Muscle layer of duodenum (tissue), 2 donors: ENCODE measurements at regions not wholly inside any gene's neighbourhood (a gene's known extent, or its start where the extent isn't known, plus 50 kb on each side); places are given as distances from the start of the nearest gene placed in this dataset.

Experiments
- H3K27ac ChIP-seq: one replicate; pipeline ENCODE4 v1.7.0; 2013; ENCODE audit warnings: mild to moderate bottlenecking, low read length
- H3K27me3 ChIP-seq: one replicate; pipeline ENCODE4 v1.7.0; 2013; ENCODE audit warnings: low read depth, mild to moderate bottlenecking, control low read depth, low read length
- H3K36me3 ChIP-seq, 2 donors: one replicate each; pipeline ENCODE4 v1.7.0; 2013; ENCODE audit warnings: low read length in 2 of 2, control low read depth in 1 of 2, mild to moderate bottlenecking in 1 of 2; ENCODE audit not compliant: insufficient read depth in 2 of 2, control insufficient read depth in 1 of 2
- H3K4me1 ChIP-seq, 2 donors: one replicate each; pipeline ENCODE4 v1.7.0; 2013; ENCODE audit warnings: low read length in 2 of 2, mild to moderate bottlenecking in 2 of 2, control low read depth in 1 of 2, moderate library complexity in 1 of 2; ENCODE audit not compliant: insufficient read depth in 2 of 2, control insufficient read depth in 1 of 2
- H3K4me3 ChIP-seq, 2 donors: one replicate each; pipeline ENCODE4 v1.7.0; 2013; ENCODE audit warnings: low read length in 2 of 2, low read depth in 1 of 2, mild to moderate bottlenecking in 1 of 2
- H3K9me3 ChIP-seq, 2 donors: one replicate each; pipeline ENCODE4 v1.7.0; 2013; ENCODE audit warnings: low read length in 2 of 2, control low read depth in 1 of 2, mild to moderate bottlenecking in 1 of 2; ENCODE audit not compliant: control insufficient read depth in 1 of 2
- donor health status: healthy.

DNA sequence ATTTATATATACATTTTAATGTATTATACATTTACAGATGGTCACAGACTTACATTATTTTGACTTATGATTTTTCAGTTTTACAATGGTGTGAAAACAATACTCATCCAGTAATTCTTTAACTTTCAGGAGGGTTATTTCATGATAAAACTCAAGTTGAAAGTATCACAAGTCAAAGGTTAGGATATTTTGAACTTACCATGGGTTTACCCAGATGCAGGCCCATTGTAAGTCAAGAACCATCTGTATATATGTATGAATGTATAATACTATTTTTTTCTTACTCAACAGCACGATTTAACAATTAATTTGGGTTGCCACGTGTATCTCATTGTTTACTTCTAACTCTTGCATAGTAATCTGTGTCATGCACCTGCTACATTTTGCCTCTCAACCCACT lies 1002.0 kb downstream of the OTOL1 start:
- Histone ChIP-seq H3K27ac (no peak overlapping the region), H3K27me3 (no peaks in the 10 kb centered on the region), H3K9me3 (peaks cover 0 to 5% of the 10 kb centered on the region in 2 donors), H3K36me3 (no peaks in the 10 kb centered on the region), H3K4me3 (no peak overlapping the region), H3K4me1 (no peaks in the 10 kb centered on the region)

GRCh38 chr3:162507397-162507796 lies 1010.8 kb downstream of the OTOL1 start:
- no peaks in the 10 kb centered on the region for H3K4me1 ChIP-seq
- H3K9me3 ChIP-seq = no peaks in the 10 kb centered on the region
- no peak overlapping the region for H3K4me3 ChIP-seq
- no peaks in the 10 kb centered on the region for H3K36me3 ChIP-seq
- no peaks in the 10 kb centered on the region for H3K27me3 ChIP-seq
- H3K27ac ChIP-seq = no peak overlapping the region

- Histone ChIP-seq H3K27ac (no peak overlapping the region), H3K4me3 (no peak overlapping the region), H3K4me1 (no peaks in the 10 kb centered on the region), H3K36me3 (no peaks in the 10 kb centered on the region), H3K27me3 (no peaks in the 10 kb centered on the region), H3K9me3 (no peaks in the 10 kb centered on the region)
These were observed 1015.9 kb downstream of the OTOL1 start for GRCh38 chr3:162512488-162512887.

- no peaks in the 10 kb centered on the region for H3K4me1 ChIP-seq
- H3K9me3 ChIP-seq = no peaks in the 10 kb centered on the region
- H3K36me3 ChIP-seq = no peaks in the 10 kb centered on the region
- H3K27me3 ChIP-seq = no peaks in the 10 kb centered on the region
- H3K4me3 ChIP-seq = no peak overlapping the region
- H3K27ac ChIP-seq = no peak overlapping the region
These were observed 1020.5 kb downstream of the OTOL1 start for GRCh38 chr3:162517110-162517509.

DNA sequence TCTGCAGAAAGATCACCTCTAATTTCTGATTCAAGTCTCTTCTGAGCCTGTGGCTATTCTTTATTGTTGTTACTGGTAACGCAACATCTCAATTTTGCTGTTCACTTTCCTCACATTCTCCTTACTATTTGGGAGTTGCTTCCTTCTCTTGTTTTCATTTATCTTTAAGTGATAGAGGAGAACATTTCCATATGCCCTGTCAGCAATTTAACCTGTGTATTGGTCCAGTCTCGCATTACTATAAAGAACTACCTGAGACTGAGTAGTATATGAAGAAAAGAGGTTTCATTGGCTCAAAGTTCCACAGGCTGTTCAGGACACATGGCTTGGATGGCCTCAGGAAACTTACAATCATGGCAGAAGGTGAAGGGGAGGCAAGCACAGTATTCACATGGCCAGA lies 1025.1 kb downstream of the OTOL1 start:
- no peak overlapping the region for H3K4me3 ChIP-seq
- no peaks in the 10 kb centered on the region for H3K36me3 ChIP-seq
- peaks cover 0 to 6% of the 10 kb centered on the region in 2 donors for H3K4me1 ChIP-seq
- H3K27me3 ChIP-seq = no peaks in the 10 kb centered on the region
- H3K27ac ChIP-seq = no peak overlapping the region
- H3K9me3 ChIP-seq = no peaks in the 10 kb centered on the region

DNA sequence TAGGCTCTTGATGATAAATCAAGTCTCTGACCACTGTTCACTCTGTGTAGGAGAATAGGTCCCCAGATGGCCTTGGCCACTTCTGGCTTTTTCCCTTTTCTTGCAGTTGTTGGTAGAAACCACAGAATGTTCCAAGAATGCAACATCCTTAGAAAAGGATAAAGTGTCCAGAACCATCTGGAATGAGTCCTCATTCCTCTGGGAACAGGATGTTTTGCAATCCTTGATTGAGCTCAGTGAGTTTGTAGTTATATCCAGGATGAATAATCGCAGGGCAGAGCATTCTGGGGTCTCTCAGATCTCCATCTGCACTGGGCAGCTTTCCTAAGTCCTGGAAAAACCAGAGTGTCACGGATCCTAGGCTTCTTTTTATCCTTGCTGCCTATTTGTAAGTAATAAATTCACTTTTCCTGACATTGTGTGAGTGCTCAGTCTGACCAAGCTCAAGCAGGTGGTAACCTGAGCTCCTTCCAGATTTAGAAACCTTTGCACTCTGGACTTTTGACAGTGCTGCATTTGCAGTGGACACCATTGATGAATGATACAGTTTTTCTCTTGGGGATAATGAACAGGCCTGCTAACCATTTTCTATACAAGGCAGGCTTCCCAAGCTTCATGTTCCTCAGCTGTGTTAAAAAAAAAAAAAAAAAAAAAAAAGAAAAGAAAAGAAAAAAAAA lies 1028.6 kb downstream of the OTOL1 start:
- Histone ChIP-seq H3K4me3 (no peak overlapping the region), H3K27ac (no peak overlapping the region), H3K4me1 (peaks cover 0 to 6% of the 10 kb centered on the region in 2 donors), H3K36me3 (no peaks in the 10 kb centered on the region), H3K9me3 (no peaks in the 10 kb centered on the region), H3K27me3 (no peaks in the 10 kb centered on the region)

- no peak overlapping the region for H3K27ac ChIP-seq
- no peaks in the 10 kb centered on the region for H3K9me3 ChIP-seq
- no peak overlapping the region for H3K4me3 ChIP-seq
- no peaks in the 10 kb centered on the region for H3K36me3 ChIP-seq
- H3K27me3 ChIP-seq = no peaks in the 10 kb centered on the region
- H3K4me1 ChIP-seq = peaks cover 0 to 6% of the 10 kb centered on the region in 2 donors
These were observed 1029.2 kb downstream of the OTOL1 start for GRCh38 chr3:162525771-162526170.

GRCh38 chr3:162534431-162534830 lies 1037.8 kb downstream of the OTOL1 start:
- H3K36me3 ChIP-seq = no peaks in the 10 kb centered on the region

GRCh38 chr3:162538491-162538890 lies 1041.9 kb downstream of the OTOL1 start:
- no peaks in the 10 kb centered on the region for H3K27me3 ChIP-seq
- H3K36me3 ChIP-seq = no peaks in the 10 kb centered on the region
- H3K4me1 ChIP-seq = no peaks in the 10 kb centered on the region
- H3K27ac ChIP-seq = no peak overlapping the region
- H3K4me3 ChIP-seq = no peak overlapping the region
- H3K9me3 ChIP-seq = no peaks in the 10 kb centered on the region

More at GRCh38 chr3:162534431-162534830, 1037.8 kb downstream of the OTOL1 start:
- Histone ChIP-seq H3K9me3 (no peaks in the 10 kb centered on the region), H3K27me3 (no peaks in the 10 kb centered on the region), H3K4me1 (no peaks in the 10 kb centered on the region), H3K4me3 (no peak overlapping the region), H3K27ac (no peak overlapping the region)

DNA sequence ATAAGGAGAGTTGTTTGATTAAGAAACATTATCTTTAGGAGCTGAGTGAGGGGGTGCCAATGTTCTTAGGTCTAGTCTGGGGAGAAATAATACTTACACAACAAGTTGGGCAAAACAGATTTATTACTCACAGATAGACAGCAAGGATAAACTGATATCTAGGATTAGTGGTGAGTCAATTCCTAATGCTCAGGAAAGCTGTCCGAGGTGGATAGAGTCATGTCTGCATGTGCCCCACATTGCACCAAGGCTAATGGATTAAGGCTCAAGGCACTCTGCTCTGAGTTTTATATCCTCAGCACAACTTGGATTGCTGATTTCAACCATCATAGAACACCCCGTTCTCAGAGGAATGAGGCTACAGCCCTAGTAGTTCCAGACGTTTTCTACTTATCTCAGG lies 1042.3 kb downstream of the OTOL1 start:
- no peaks in the 10 kb centered on the region for H3K36me3 ChIP-seq
- H3K9me3 ChIP-seq = no peaks in the 10 kb centered on the region
- no peaks in the 10 kb centered on the region for H3K27me3 ChIP-seq
- H3K4me3 ChIP-seq = no peak overlapping the region
- H3K4me1 ChIP-seq = no peaks in the 10 kb centered on the region
- H3K27ac ChIP-seq = no peak overlapping the region

DNA sequence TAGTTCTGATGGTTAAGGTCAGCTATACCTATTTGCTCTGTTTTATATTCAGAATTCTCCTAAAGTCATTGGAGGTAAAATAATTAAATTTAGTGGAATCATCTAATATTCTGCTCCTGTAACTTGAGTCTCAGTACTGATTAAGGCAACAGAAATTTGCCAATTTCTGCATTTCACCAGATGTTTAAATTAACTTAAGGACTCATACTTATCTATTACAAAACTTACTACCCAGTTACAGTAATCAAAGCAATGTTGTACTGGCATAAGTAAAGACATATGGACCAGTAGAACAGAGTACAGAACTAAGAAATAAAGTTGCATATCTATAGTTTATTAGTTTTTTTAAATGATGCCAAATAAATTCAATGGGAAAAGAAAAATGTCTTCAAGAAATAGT lies 1043.8 kb downstream of the OTOL1 start:
- H3K27ac ChIP-seq = no peak overlapping the region
- H3K4me3 ChIP-seq = no peak overlapping the region
- H3K4me1 ChIP-seq = no peaks in the 10 kb centered on the region
- H3K27me3 ChIP-seq = no peaks in the 10 kb centered on the region
- no peaks in the 10 kb centered on the region for H3K9me3 ChIP-seq
- H3K36me3 ChIP-seq = no peaks in the 10 kb centered on the region

DNA sequence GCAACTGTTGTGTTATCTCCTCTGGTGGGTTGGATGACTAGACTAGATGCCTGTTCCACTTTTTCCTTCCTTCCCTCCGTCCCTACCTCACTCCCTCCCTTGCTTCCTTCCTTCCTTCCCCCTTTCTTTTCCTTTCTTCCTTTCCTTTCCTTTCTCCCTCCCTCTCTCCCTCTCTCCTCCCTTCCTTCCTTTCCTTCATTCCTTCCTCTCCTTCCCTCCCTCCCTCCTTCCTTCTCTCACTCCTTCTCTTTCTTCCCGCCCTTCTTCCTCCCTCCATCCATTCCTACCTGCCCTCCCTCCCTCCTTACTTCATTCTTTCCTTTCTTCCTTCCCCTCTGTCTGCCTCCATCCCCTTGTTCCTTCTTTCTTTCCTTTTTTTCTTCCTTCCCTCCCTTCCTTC lies 1045.3 kb downstream of the OTOL1 start:
- Histone ChIP-seq H3K9me3 (no peaks in the 10 kb centered on the region), H3K27ac (no peak overlapping the region), H3K36me3 (no peaks in the 10 kb centered on the region), H3K4me1 (no peaks in the 10 kb centered on the region), H3K27me3 (no peaks in the 10 kb centered on the region), H3K4me3 (no peak overlapping the region)
